ENCODE measurements at regions not wholly inside any gene's neighbourhood (a gene's known extent, or its start where the extent isn't known, plus 50 kb on each side); places are given as distances from the start of the nearest gene placed in this dataset.

- Histone ChIP-seq H3K9me3 (no peaks in the 10 kb centered on the region), H3K4me3 (ENCODE audit: control insufficient read depth in 1 of 2, extremely low read depth in 1 of 2, low read length in 1 of 2) (no peak overlapping the region), H3K27me3 (replicated peaks in 1 of 2; ENCODE audit: control insufficient read depth in 2 of 2, extremely low read depth in 1 of 2, insufficient read depth in 2 of 2, low read length in 1 of 2) (peaks cover 0 to 4% of the 10 kb centered on the region in 2 experiments), H3K36me3 (ENCODE audit: control insufficient read depth in 2 of 2, extremely low read depth in 1 of 2, insufficient read depth in 1 of 2, low read length in 1 of 2) (no peaks in the 10 kb centered on the region), H3K4me1 (ENCODE audit: control insufficient read depth in 1 of 2, extremely low read depth in 1 of 2, insufficient read depth in 2 of 2, low read length in 2 of 2) (no peaks in the 10 kb centered on the region), H3K27ac (ENCODE audit: low read length) (no peak overlapping the region)
- Mint-ChIP-seq H3K9me3 (no peaks in the 10 kb centered on the region), H3K27ac (no peak overlapping the region), H3K4me3 (no peak overlapping the region), H3K27me3 (peaks cover 16 to 47% of the 10 kb centered on the region in 2 donors), H3K36me3 (no peaks in the 10 kb centered on the region), H3K4me1 (peaks cover 5 to 8% (median 5%) of the 10 kb centered on the region in 3 donors)
- no CpG with 5 or more reads among the region's 1 CpG for WGBS (ENCODE audit: insufficient coverage)
- ChIA-PET CTCF (interaction anchor here (0.6 to 4.0 kb wide), 18 partner anchors 9 to 1447 kb away, joined by 3 to 22 read pairs (median 4); no protein-coding TSS in a partner anchor), POLR2A (interaction anchor here in 1 of 2 donors (0.6 kb wide), 1 partner anchor 1022 kb away, joined by 3 read pairs; no protein-coding TSS in a partner anchor)
- ATAC-seq (replicated peaks in 1 of 4) (no peak), DNase-seq (no peak)
These were observed 263.0 kb upstream of the RPS6KA3 start for GRCh38 chrX:20529711-20530110.

GRCh38 chrX:20529301-20529700 lies 262.6 kb upstream of the RPS6KA3 start:
- ChIA-PET CTCF (interaction anchor here (0.9 to 4.0 kb wide), 9 partner anchors 9 to 1222 kb away, joined by 3 to 22 read pairs (median 3); no protein-coding TSS in a partner anchor), POLR2A (no interaction called here)
- H3K27me3 Mint-ChIP-seq, result peaks cover 16 to 43% of the 10 kb centered on the region in 2 donors
- H3K9me3 Mint-ChIP-seq, result no peaks in the 10 kb centered on the region
- H3K36me3 Mint-ChIP-seq, result no peaks in the 10 kb centered on the region
- Histone ChIP-seq H3K9me3 (no peaks in the 10 kb centered on the region), H3K27me3 (replicated peaks in 1 of 2; ENCODE audit: control insufficient read depth in 2 of 2, extremely low read depth in 1 of 2, insufficient read depth in 2 of 2, low read length in 1 of 2) (peaks cover 0 to 4% of the 10 kb centered on the region in 2 experiments), H3K36me3 (ENCODE audit: control insufficient read depth in 2 of 2, extremely low read depth in 1 of 2, insufficient read depth in 1 of 2, low read length in 1 of 2) (no peaks in the 10 kb centered on the region), H3K4me1 (ENCODE audit: control insufficient read depth in 1 of 2, extremely low read depth in 1 of 2, insufficient read depth in 2 of 2, low read length in 2 of 2) (no peaks in the 10 kb centered on the region), H3K27ac (ENCODE audit: low read length) (no peak overlapping the region), H3K4me3 (ENCODE audit: control insufficient read depth in 1 of 2, extremely low read depth in 1 of 2, low read length in 1 of 2) (no peak overlapping the region)
- no peak overlapping the region for H3K4me3 Mint-ChIP-seq
- ATAC-seq (replicated peaks in 1 of 4), result no peak
- H3K4me1 Mint-ChIP-seq, result peaks cover 5 to 8% (median 5%) of the 10 kb centered on the region in 3 donors
- WGBS (ENCODE audit: insufficient coverage), result 60% methylated on average over 3 of the region's 9 CpGs
- no peak for DNase-seq
- H3K27ac Mint-ChIP-seq, result no peak overlapping the region

DNA sequence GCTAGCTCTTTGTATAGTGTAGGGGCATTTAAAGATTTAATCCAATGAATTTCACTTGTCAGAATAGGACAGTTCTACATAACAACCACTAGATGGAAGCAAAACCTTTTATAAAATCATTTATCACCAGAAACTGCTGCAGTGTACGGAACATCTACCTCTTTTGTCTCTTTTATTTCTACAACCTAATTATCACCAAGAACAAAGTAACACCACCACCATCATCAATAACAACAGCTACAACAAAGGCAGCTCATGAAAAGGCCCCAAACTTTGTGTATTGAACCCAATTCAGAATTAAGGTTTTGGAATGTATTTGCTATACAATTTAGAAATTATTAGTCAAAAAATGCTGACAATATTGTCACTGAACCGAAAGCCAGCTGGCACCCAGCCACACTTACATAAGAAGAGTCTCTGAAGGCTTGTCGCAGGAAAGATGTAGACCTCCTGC lies 260.9 kb upstream of the RPS6KA3 start:
- H3K4me3 ChIP-seq (ENCODE audit: control insufficient read depth in 1 of 2, extremely low read depth in 1 of 2, low read length in 1 of 2), result no peak overlapping the region
- Mint-ChIP-seq H3K36me3 (no peaks in the 10 kb centered on the region), H3K4me3 (no peak overlapping the region), H3K27ac (no peak overlapping the region), H3K27me3 (peaks cover 13 to 26% of the 10 kb centered on the region in 2 donors), H3K9me3 (no peaks in the 10 kb centered on the region), H3K4me1 (peaks cover 12 to 18% (median 15%) of the 10 kb centered on the region in 3 donors)
- H3K36me3 ChIP-seq (ENCODE audit: control insufficient read depth in 2 of 2, extremely low read depth in 1 of 2, insufficient read depth in 1 of 2, low read length in 1 of 2), result no peaks in the 10 kb centered on the region
- DNase-seq (peak in 1 of 35 experiments; percentile 39), ATAC-seq (replicated peaks in 1 of 4) (peak in 3 of 4 experiments; percentile 36 to 48 (median 47))
- CTCF ChIA-PET, result interaction anchor here (0.5 to 2.4 kb wide), 12 partner anchors 7 to 1219 kb away, joined by 3 to 11 read pairs (median 4); no protein-coding TSS in a partner anchor
- H3K4me1 ChIP-seq (ENCODE audit: control insufficient read depth in 1 of 2, extremely low read depth in 1 of 2, insufficient read depth in 2 of 2, low read length in 2 of 2), result peaks cover 0 to 3% of the 10 kb centered on the region in 2 experiments
- no CpG with 5 or more reads among the region's 3 CpGs for whole genome bisulfite sequencing (ENCODE audit: insufficient coverage)
- peaks cover 0 to 4% of the 10 kb centered on the region in 2 experiments for H3K27me3 ChIP-seq (replicated peaks in 1 of 2; ENCODE audit: control insufficient read depth in 2 of 2, extremely low read depth in 1 of 2, insufficient read depth in 2 of 2, low read length in 1 of 2)
- POLR2A ChIA-PET, result interaction anchor here in 1 of 2 donors (0.7 kb wide), 1 partner anchor 957 kb away, joined by 3 read pairs; no protein-coding TSS in a partner anchor
- no peak overlapping the region for H3K27ac ChIP-seq (ENCODE audit: low read length)
- H3K9me3 ChIP-seq, result no peaks in the 10 kb centered on the region

DNA sequence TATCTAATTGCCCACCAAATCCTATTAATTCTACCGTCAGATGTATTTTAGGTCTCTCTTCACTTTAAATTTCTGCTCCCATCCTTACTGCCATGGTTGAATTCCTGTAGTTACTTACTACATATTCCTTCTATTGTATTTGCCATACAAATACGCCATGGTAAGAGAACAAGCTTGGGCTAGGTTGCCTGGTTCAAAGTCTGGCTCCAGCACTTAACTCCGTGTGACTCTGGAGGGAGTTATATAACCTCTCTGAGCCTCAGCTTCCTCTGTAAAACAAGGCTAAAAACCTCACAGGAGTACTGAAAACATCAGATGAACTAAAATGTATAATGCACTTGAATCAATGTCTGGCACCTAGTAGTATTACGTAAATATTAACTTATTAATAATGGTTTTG lies 260.3 kb upstream of the RPS6KA3 start:
- Mint-ChIP-seq H3K36me3 (no peaks in the 10 kb centered on the region), H3K27me3 (peaks cover 13 to 23% of the 10 kb centered on the region in 2 donors), H3K4me1 (peaks cover 12 to 18% (median 15%) of the 10 kb centered on the region in 3 donors), H3K4me3 (no peak overlapping the region), H3K27ac (no peak overlapping the region), H3K9me3 (no peaks in the 10 kb centered on the region)
- H3K9me3 ChIP-seq, result no peaks in the 10 kb centered on the region
- no peak for DNase-seq
- ATAC-seq (replicated peaks in 1 of 4), result no peak
- POLR2A ChIA-PET, result interaction anchor here in 1 of 2 donors (0.7 kb wide), 1 partner anchor 958 kb away, joined by 3 read pairs; no protein-coding TSS in a partner anchor
- no peak overlapping the region for H3K27ac ChIP-seq (ENCODE audit: low read length)
- H3K4me1 ChIP-seq (ENCODE audit: control insufficient read depth in 1 of 2, extremely low read depth in 1 of 2, insufficient read depth in 2 of 2, low read length in 2 of 2), result peaks cover 0 to 3% of the 10 kb centered on the region in 2 experiments
- no CpG with 5 or more reads among the region's 4 CpGs for WGBS (ENCODE audit: insufficient coverage)
- H3K4me3 ChIP-seq (ENCODE audit: control insufficient read depth in 1 of 2, extremely low read depth in 1 of 2, low read length in 1 of 2), result no peak overlapping the region
- H3K27me3 ChIP-seq (replicated peaks in 1 of 2; ENCODE audit: control insufficient read depth in 2 of 2, extremely low read depth in 1 of 2, insufficient read depth in 2 of 2, low read length in 1 of 2), result peaks cover 0 to 4% of the 10 kb centered on the region in 2 experiments
- CTCF ChIA-PET, result interaction anchor here (0.5 to 2.4 kb wide), 13 partner anchors 8 to 1220 kb away, joined by 3 to 11 read pairs (median 4); no protein-coding TSS in a partner anchor
- no peaks in the 10 kb centered on the region for H3K36me3 ChIP-seq (ENCODE audit: control insufficient read depth in 2 of 2, extremely low read depth in 1 of 2, insufficient read depth in 1 of 2, low read length in 1 of 2)

DNA sequence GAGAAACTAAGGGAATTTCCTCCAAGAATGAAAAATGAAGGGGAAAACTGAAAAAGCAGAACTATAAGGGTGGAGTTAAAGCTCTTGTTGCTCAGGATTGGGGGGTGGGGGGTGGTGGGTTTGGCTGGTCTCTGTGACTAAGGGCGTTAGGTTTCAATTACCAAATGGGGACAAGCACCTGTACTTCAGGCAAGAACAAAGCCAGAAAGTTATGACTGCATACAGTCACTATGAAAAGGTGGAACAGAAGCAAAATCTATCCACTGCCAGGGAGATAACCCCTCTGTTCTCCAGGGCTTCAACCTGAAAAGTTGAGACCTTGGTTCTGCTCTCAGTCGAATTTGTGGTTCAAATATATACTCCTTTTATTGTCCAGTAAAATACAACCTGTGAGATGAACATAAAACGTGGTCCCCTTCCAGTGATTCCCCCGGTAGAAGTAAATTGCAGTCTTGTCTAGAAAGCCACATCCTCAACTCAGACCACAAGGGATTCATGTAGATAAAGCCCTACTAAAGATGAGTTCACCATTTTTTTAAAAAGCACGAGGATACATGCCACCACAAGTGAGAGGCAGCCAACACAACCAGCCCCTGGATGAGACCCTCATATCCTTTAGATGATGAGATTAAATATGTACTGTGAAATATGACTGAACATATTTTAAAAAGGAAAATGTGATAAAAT lies 257.1 kb upstream of the RPS6KA3 start:
- Histone ChIP-seq H3K27ac (ENCODE audit: low read length) (no peak overlapping the region), H3K36me3 (ENCODE audit: control insufficient read depth in 2 of 2, extremely low read depth in 1 of 2, insufficient read depth in 1 of 2, low read length in 1 of 2) (no peaks in the 10 kb centered on the region), H3K4me1 (ENCODE audit: control insufficient read depth in 1 of 2, extremely low read depth in 1 of 2, insufficient read depth in 2 of 2, low read length in 2 of 2) (peaks cover 0 to 3% of the 10 kb centered on the region in 2 experiments), H3K27me3 (replicated peaks in 1 of 2; ENCODE audit: control insufficient read depth in 2 of 2, extremely low read depth in 1 of 2, insufficient read depth in 2 of 2, low read length in 1 of 2) (peaks cover 0 to 2% of the 10 kb centered on the region in 2 experiments), H3K4me3 (ENCODE audit: control insufficient read depth in 1 of 2, extremely low read depth in 1 of 2, low read length in 1 of 2) (no peak overlapping the region), H3K9me3 (no peaks in the 10 kb centered on the region)
- peaks cover 7 to 16% (median 11%) of the 10 kb centered on the region in 3 donors for H3K4me1 Mint-ChIP-seq
- peak in 2 of 35 experiments; percentile 2 to 26 for DNase-seq
- no peak overlapping the region for H3K4me3 Mint-ChIP-seq
- ChIA-PET POLR2A (no interaction called here), CTCF (no interaction called here)
- H3K27ac Mint-ChIP-seq, result no peak overlapping the region
- no peaks in the 10 kb centered on the region for H3K36me3 Mint-ChIP-seq
- H3K9me3 Mint-ChIP-seq, result no peaks in the 10 kb centered on the region
- ATAC-seq (replicated peaks in 1 of 4), result peak in 3 of 4 experiments; percentile 63 to 74 (median 70)
- WGBS (ENCODE audit: insufficient coverage), result no CpG with 5 or more reads among the region's 5 CpGs
- peaks cover 6 to 11% of the 10 kb centered on the region in 2 donors for H3K27me3 Mint-ChIP-seq

DNA sequence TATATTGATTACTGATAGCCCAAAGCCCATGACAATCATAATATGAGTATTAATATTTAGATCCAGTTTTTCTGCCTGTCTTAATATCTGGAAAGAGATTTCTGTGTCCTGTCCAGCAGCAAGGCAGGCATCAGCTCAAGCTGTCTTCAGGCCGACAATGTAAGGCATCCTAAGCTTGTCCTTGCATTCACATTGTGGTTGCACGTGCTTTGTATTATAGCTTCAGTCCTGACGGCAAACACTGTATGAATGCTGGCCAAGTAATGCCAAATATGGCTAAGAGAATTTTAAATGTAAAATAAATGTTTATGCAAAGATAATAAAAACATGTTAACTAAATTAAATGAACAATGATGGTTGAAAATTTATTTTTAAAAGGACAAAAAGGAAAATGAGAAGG lies 255.7 kb upstream of the RPS6KA3 start:
- POLR2A ChIA-PET, result no interaction called here
- Mint-ChIP-seq H3K27me3 (peaks cover 3 to 7% of the 10 kb centered on the region in 2 donors), H3K4me3 (no peak overlapping the region), H3K4me1 (peaks cover 7 to 11% (median 10%) of the 10 kb centered on the region in 3 donors), H3K27ac (no peak overlapping the region), H3K9me3 (no peaks in the 10 kb centered on the region), H3K36me3 (no peaks in the 10 kb centered on the region)
- peaks cover 0 to 2% of the 10 kb centered on the region in 2 experiments for H3K27me3 ChIP-seq (replicated peaks in 1 of 2; ENCODE audit: control insufficient read depth in 2 of 2, extremely low read depth in 1 of 2, insufficient read depth in 2 of 2, low read length in 1 of 2)
- DNase-seq (no peak), ATAC-seq (replicated peaks in 1 of 4) (no peak)
- H3K4me3 ChIP-seq (ENCODE audit: control insufficient read depth in 1 of 2, extremely low read depth in 1 of 2, low read length in 1 of 2), result no peak overlapping the region
- no CpG with 5 or more reads among the region's 3 CpGs for WGBS (ENCODE audit: insufficient coverage)
- peaks cover 0 to 3% of the 10 kb centered on the region in 2 experiments for H3K4me1 ChIP-seq (ENCODE audit: control insufficient read depth in 1 of 2, extremely low read depth in 1 of 2, insufficient read depth in 2 of 2, low read length in 2 of 2)
- H3K27ac ChIP-seq (ENCODE audit: low read length), result no peak overlapping the region
- CTCF ChIA-PET, result interaction anchor here in 1 of 2 donors (0.6 kb wide), 2 partner anchors 8 to 1064 kb away, joined by 3 to 4 read pairs; no protein-coding TSS in a partner anchor
- no peaks in the 10 kb centered on the region for H3K36me3 ChIP-seq (ENCODE audit: control insufficient read depth in 2 of 2, extremely low read depth in 1 of 2, insufficient read depth in 1 of 2, low read length in 1 of 2)
- no peaks in the 10 kb centered on the region for H3K9me3 ChIP-seq

All from T-cell (primary cell).